Keratinocyte (primary cell): ENCODE measurements at regions not wholly inside any gene's neighbourhood (a gene's known extent, or its start where the extent isn't known, plus 50 kb on each side); places are given as distances from the start of the nearest gene placed in this dataset.

Experiments
- DNase-seq: peaks from one replicate; pipeline ENCODE4 v3.0.0-alpha.2; 2011; ENCODE audit warnings: low read depth, missing footprints, low spot score
- FAIRE-seq: peaks from 2 replicates; lab custom pipeline; 2011; peaks lifted over from hg19 to GRCh38; lab: Jason Lieb, UNC
- H2AFZ ChIP-seq: 2 replicates; pipeline ENCODE4 v1.6.0; 2012; ENCODE audit warnings: low read length, control low read depth, inconsistent platforms; ENCODE audit not compliant: control insufficient read depth
- H3K27ac ChIP-seq: 2 replicates; pipeline ENCODE4 v1.5.1; 2011; ENCODE audit warnings: low read length; ENCODE audit not compliant: control insufficient read depth, insufficient read depth
- H3K27me3 ChIP-seq: 3 replicates; pipeline ENCODE4 v1.6.0; 2011; ENCODE audit warnings: low read length; ENCODE audit not compliant: control insufficient read depth, insufficient read depth; ENCODE audit errors: extremely low read depth
- H3K36me3 ChIP-seq, 2 experiments: 2 replicates in 1 of 2; 3 replicates in 1 of 2; pipeline ENCODE4 v1.5.1; 2011; ENCODE audit warnings: low read length in 2 of 2, mild to moderate bottlenecking in 1 of 2; ENCODE audit not compliant: control insufficient read depth in 2 of 2, insufficient read depth in 2 of 2; ENCODE audit errors: extremely low read depth in 1 of 2
- H3K4me1 ChIP-seq: 3 replicates; pipeline ENCODE4 v1.5.1; 2011; ENCODE audit warnings: low read length; ENCODE audit not compliant: control insufficient read depth, insufficient read depth; ENCODE audit errors: extremely low read depth
- H3K4me2 ChIP-seq: 3 replicates; pipeline ENCODE4 v1.6.0; 2011; ENCODE audit warnings: low read depth, low read length; ENCODE audit not compliant: control insufficient read depth, insufficient read depth; ENCODE audit errors: extremely low read depth
- H3K4me3 ChIP-seq, 3 experiments: fragments of 200-600 bp in 1 of 3; sonication (generic) in 1 of 3; 2 replicates in 2 of 3; 3 replicates in 1 of 3; pipeline ENCODE4 v1.5.1; 2011 to 2016; ENCODE audit warnings: low read length in 3 of 3, mild to moderate bottlenecking in 3 of 3, control low read depth in 2 of 3, inconsistent platforms in 1 of 3, low read depth in 1 of 3, mixed read lengths in 1 of 3, mixed run types in 1 of 3, moderate library complexity in 1 of 3; ENCODE audit not compliant: control insufficient read depth in 2 of 3, insufficient read depth in 2 of 3; ENCODE audit errors: extremely low read depth in 1 of 3
- H3K79me2 ChIP-seq: 2 replicates; pipeline ENCODE4 v1.6.0; 2012; ENCODE audit warnings: low read length; ENCODE audit not compliant: control insufficient read depth, insufficient read depth
- H3K9ac ChIP-seq: 3 replicates; pipeline ENCODE4 v1.6.0; 2011; ENCODE audit warnings: low read length; ENCODE audit not compliant: control insufficient read depth, insufficient read depth; ENCODE audit errors: extremely low read depth
- H3K9me1 ChIP-seq: 3 replicates; pipeline ENCODE4 v1.6.0; 2011; ENCODE audit warnings: low read length; ENCODE audit not compliant: control insufficient read depth, insufficient read depth; ENCODE audit errors: extremely low read depth
- H3K9me3 ChIP-seq: 2 replicates; pipeline ENCODE4 v1.5.1; 2012; ENCODE audit warnings: low read depth, low read length; ENCODE audit not compliant: control insufficient read depth
- H4K20me1 ChIP-seq: 3 replicates; pipeline ENCODE4 v1.6.0; 2011; ENCODE audit warnings: low read length; ENCODE audit not compliant: control insufficient read depth, insufficient read depth; ENCODE audit errors: extremely low read depth
- CTCF ChIP-seq, 3 experiments: IDR thresholded peaks in 1 of 3; conservative IDR thresholded peaks in 1 of 3; optimal IDR thresholded peaks in 1 of 3; 2 replicates in 2 of 3; 3 replicates in 1 of 3; pipeline versions ENCODE3 to v1.5.1; 2011; ENCODE audit warnings: low read length in 3 of 3, mild to moderate bottlenecking in 3 of 3, moderate library complexity in 2 of 3, control low read depth in 1 of 3, inconsistent platforms in 1 of 3; ENCODE audit not compliant: insufficient read depth in 2 of 3; ENCODE audit errors: extremely low read depth in 1 of 3
- EZH2 ChIP-seq: IDR thresholded peaks from one replicate; pipeline ENCODE4 v1.6.1; 2012; ENCODE audit warnings: inconsistent platforms, mild to moderate bottlenecking, low read length, moderate library complexity
- dilution Hi-C: fragments of 300-500 bp; cut with MboI; formaldehyde crosslinking; loops from one replicate; pipeline ENCODE4 v1.7.0; 2020; ENCODE audit warnings: low sequenced_read_pairs; ENCODE audit not compliant: extremely low pct_ligation_motif_present

GRCh38 chr14:42316693-42317092, 710.0 kb downstream of the LRFN5 start:
- TF ChIP-seq CTCF (optimal IDR thresholded peaks at IDR 0.05 in 1 of 3, IDR thresholded peaks at IDR 0.05 in 1 of 3, conservative IDR thresholded peaks at IDR 0.05 in 1 of 3; ENCODE audit: extremely low read depth in 1 of 3, insufficient read depth in 2 of 3, low read length in 3 of 3) = no peak
- no peak for TF ChIP-seq EZH2
- dilution Hi-C loops = no loop called here

DNA sequence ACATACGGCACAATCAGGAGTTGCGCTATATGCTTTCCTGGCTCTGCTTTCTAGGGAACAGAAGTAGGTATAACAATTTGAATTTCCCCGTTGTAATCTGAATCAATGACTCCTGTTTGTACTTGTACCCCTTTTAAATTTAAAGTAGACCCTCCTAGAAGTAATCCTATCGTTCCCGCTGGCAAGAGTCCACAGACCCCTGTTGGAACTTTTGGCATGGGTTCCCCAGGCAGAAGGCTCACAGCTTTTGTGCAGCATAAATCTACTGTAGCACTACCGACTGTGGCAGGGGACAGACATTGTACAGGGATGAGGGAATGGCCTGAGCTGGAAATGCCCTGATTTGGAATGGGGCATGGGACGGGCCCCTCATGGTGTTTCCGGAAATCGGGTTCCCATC, 705.2 kb downstream of the LRFN5 start:
- dilution Hi-C loops = no loop called here
- Histone ChIP-seq H4K20me1 (no peaks in the 10 kb centered on the region), H3K9me1 (no peaks in the 10 kb centered on the region), H3K4me2 (no peak overlapping the region), H3K27ac (no peak overlapping the region), H2AFZ (no peak overlapping the region), H3K27me3 (no peaks in the 10 kb centered on the region), H3K9ac (no peak overlapping the region), H3K36me3 (no peaks in the 10 kb centered on the region), H3K4me3 (no peak overlapping the region), H3K9me3 (no peaks in the 10 kb centered on the region), H3K4me1 (no peaks in the 10 kb centered on the region), H3K79me2 (no peaks in the 10 kb centered on the region)
- FAIRE-seq (no peak), DNase-seq (no peak)
- no peak for TF ChIP-seq EZH2
- TF ChIP-seq CTCF (optimal IDR thresholded peaks at IDR 0.05 in 1 of 3, IDR thresholded peaks at IDR 0.05 in 1 of 3, conservative IDR thresholded peaks at IDR 0.05 in 1 of 3; ENCODE audit: extremely low read depth in 1 of 3, insufficient read depth in 2 of 3, low read length in 3 of 3) = no peak

More at GRCh38 chr14:42316693-42317092, 710.0 kb downstream of the LRFN5 start:
- no peaks in the 10 kb centered on the region for H3K36me3 ChIP-seq
- H3K9ac ChIP-seq = no peak overlapping the region
- H3K4me2 ChIP-seq = no peak overlapping the region
- H3K27ac ChIP-seq = no peak overlapping the region
- no peaks in the 10 kb centered on the region for H3K4me1 ChIP-seq
- no peak overlapping the region for H3K4me3 ChIP-seq
- DNase-seq = no peak
- no peak overlapping the region for H2AFZ ChIP-seq
- H3K9me1 ChIP-seq = no peaks in the 10 kb centered on the region
- H4K20me1 ChIP-seq = no peaks in the 10 kb centered on the region
- H3K79me2 ChIP-seq = no peaks in the 10 kb centered on the region
- no peaks in the 10 kb centered on the region for H3K27me3 ChIP-seq
- FAIRE-seq = no peak
- H3K9me3 ChIP-seq = no peaks in the 10 kb centered on the region
